Endothelial cell (in vitro differentiated cells): ENCODE measurements at regions not wholly inside any gene's neighbourhood (a gene's known extent, or its start where the extent isn't known, plus 50 kb on each side); places are given as distances from the start of the nearest gene placed in this dataset.
"Not testable (repeated sequence)": the region's sequence is repeated elsewhere in the genome, so short reads cannot be mapped to it uniquely, and the experiment has no call there.

Source experiments
- DNase-seq: peaks from one replicate; pipeline ENCODE4 v3.0.0; 2021; ENCODE audit warnings: low spot score
- H3K27ac Mint-ChIP-seq: one replicate; pipeline ENCODE4 v1.8.0; 2021; ENCODE audit warnings: mixed read lengths, inconsistent platforms; ENCODE audit not compliant: unreplicated experiment
- H3K27me3 Mint-ChIP-seq: one replicate; pipeline ENCODE4 v1.8.0; 2021; ENCODE audit warnings: mild to moderate bottlenecking, moderate library complexity, mixed read lengths, inconsistent platforms; ENCODE audit not compliant: unreplicated experiment
- H3K36me3 Mint-ChIP-seq: one replicate; pipeline ENCODE4 v1.8.0; 2021; ENCODE audit warnings: mild to moderate bottlenecking, low read depth, mixed read lengths, inconsistent platforms; ENCODE audit not compliant: unreplicated experiment
- H3K4me1 Mint-ChIP-seq: one replicate; pipeline ENCODE4 v1.8.0; 2021; ENCODE audit warnings: mild to moderate bottlenecking, mixed read lengths, inconsistent platforms; ENCODE audit not compliant: unreplicated experiment
- H3K4me3 Mint-ChIP-seq: one replicate; pipeline ENCODE4 v1.8.0; 2021; ENCODE audit warnings: mild to moderate bottlenecking, mixed read lengths, inconsistent platforms; ENCODE audit not compliant: unreplicated experiment
- H3K9me3 Mint-ChIP-seq: one replicate; pipeline ENCODE4 v1.8.0; 2021; ENCODE audit warnings: mixed read lengths, inconsistent platforms; ENCODE audit not compliant: unreplicated experiment
- TF ChIP-seq, protein P1 (sequence below): fragments of 200-600 bp; sonication (generic); IDR thresholded peaks from one replicate; pipeline ENCODE4 v1.5.0; 2021; ENCODE audit warnings: antibody characterized with exemption; ENCODE audit not compliant: unreplicated experiment

- TF ChIP-seq, protein P1, sequence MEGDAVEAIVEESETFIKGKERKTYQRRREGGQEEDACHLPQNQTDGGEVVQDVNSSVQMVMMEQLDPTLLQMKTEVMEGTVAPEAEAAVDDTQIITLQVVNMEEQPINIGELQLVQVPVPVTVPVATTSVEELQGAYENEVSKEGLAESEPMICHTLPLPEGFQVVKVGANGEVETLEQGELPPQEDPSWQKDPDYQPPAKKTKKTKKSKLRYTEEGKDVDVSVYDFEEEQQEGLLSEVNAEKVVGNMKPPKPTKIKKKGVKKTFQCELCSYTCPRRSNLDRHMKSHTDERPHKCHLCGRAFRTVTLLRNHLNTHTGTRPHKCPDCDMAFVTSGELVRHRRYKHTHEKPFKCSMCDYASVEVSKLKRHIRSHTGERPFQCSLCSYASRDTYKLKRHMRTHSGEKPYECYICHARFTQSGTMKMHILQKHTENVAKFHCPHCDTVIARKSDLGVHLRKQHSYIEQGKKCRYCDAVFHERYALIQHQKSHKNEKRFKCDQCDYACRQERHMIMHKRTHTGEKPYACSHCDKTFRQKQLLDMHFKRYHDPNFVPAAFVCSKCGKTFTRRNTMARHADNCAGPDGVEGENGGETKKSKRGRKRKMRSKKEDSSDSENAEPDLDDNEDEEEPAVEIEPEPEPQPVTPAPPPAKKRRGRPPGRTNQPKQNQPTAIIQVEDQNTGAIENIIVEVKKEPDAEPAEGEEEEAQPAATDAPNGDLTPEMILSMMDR: no peak
- no peak overlapping the region for H3K27ac Mint-ChIP-seq
- H3K27me3 Mint-ChIP-seq: peaks cover 2% of the 10 kb centered on the region
- no peaks in the 10 kb centered on the region for H3K36me3 Mint-ChIP-seq
- H3K9me3 Mint-ChIP-seq: no peaks in the 10 kb centered on the region
- H3K4me1 Mint-ChIP-seq: no peaks in the 10 kb centered on the region
- no peak for DNase-seq
- no peak overlapping the region for H3K4me3 Mint-ChIP-seq
These were observed 1872.3 kb upstream of the PCDH20 start for GRCh38 chr13:63287926-63288325.

DNA sequence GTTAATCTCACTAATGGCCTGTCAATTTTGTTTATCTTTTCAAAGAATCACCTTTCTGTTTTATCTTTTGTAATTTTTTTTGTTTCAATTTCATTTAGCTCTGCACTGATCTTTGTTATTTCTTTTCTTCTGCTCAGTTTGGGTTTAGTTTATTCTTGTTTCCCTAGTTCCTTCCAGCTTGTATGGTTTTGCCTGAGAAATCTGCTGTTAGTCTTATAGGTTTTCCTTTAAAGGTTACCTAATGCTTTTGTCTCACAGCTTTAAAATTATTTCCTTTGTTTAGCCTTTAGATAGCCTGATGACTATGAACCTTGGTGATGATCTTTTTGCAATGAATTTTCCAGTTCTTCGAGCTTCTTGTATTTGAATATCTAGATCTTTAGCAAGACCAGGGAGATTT lies 1869.8 kb upstream of the PCDH20 start:
- TF ChIP-seq, protein P1: no peak
- Mint-ChIP-seq H3K36me3 (no peaks in the 10 kb centered on the region), H3K4me3 (no peak overlapping the region)

DNA sequence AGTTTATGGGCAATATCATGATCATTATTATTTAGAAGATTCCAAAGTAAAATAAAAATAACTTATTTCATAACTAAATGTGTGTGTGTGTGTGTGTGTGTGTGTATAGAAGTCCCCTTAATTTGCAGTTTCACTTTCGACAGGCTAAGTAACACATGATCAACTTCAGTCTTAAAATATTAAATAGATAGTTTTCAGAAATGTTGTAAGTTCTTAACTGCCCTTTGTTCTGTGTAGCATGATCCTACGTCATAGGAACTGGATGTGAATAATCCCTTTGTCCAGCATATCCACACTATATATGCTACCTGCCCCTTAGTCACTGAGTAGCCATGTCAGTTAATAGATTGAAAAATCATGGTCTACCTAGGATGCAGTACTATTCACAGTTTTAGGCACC lies 1863.5 kb upstream of the PCDH20 start:
- no peak overlapping the region for H3K4me3 Mint-ChIP-seq
- no peaks in the 10 kb centered on the region for H3K36me3 Mint-ChIP-seq

More for the DNA sequence above, 1869.8 kb upstream of the PCDH20 start:
- no peaks in the 10 kb centered on the region for H3K9me3 Mint-ChIP-seq
- H3K27ac Mint-ChIP-seq: no peak overlapping the region
- DNase-seq: no peak
- H3K27me3 Mint-ChIP-seq: peaks cover 2% of the 10 kb centered on the region
- no peaks in the 10 kb centered on the region for H3K4me1 Mint-ChIP-seq

GRCh38 chr13:63274772-63275171 lies 1859.1 kb upstream of the PCDH20 start:
- TF ChIP-seq, protein P1: no peak
- H3K36me3 Mint-ChIP-seq: no peaks in the 10 kb centered on the region
- no peak overlapping the region for H3K27ac Mint-ChIP-seq
- H3K4me1 Mint-ChIP-seq: no peaks in the 10 kb centered on the region
- H3K27me3 Mint-ChIP-seq: no peaks in the 10 kb centered on the region
- no peak overlapping the region for H3K4me3 Mint-ChIP-seq
- H3K9me3 Mint-ChIP-seq: no peaks in the 10 kb centered on the region
- no peak for DNase-seq

More for the DNA sequence above, 1863.5 kb upstream of the PCDH20 start:
- H3K27ac Mint-ChIP-seq: no peak overlapping the region
- no peaks in the 10 kb centered on the region for H3K27me3 Mint-ChIP-seq
- H3K4me1 Mint-ChIP-seq: no peaks in the 10 kb centered on the region
- TF ChIP-seq, protein P1: no peak
- DNase-seq: no peak
- no peaks in the 10 kb centered on the region for H3K9me3 Mint-ChIP-seq

DNA sequence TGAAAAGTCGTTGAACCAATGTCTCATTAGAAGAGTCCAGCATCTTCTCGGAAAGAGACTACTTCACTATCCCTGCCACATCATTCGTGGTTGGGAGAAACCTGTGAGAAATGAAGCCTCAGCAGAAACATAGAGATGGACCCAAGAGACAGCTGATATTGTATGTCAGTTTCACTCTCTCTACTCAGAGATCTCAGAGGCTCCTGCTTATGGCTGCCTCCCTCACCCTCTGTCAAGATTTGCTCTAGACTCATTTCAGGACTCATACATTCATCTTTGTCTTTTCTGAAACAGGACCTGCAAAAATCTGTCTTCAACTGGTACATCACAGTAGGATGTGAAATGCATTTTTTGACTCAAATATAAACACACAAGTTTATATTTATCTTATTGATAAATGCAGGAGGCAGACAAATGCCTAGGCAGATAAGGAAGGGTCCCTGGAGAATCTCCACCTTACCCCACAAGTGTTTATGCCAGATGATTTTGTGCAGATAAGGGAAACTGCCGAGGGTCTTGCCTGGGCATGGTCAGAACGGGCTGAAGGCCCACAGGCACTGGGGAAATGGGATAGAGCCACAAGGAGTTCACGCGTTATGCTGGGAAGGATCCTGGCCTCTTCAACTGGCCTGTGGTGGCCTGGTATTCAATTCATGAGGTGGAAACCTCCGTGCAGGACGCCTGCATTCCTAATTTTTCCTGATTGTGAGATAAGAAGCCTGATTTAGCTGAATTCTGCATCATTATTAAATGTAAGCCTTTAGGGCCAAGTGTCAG lies 1834.0 kb upstream of the PCDH20 start:
- Mint-ChIP-seq H3K36me3 (no peaks in the 10 kb centered on the region), H3K4me1 (no peaks in the 10 kb centered on the region), H3K27ac (no peak overlapping the region), H3K4me3 (no peak overlapping the region), H3K9me3 (no peaks in the 10 kb centered on the region), H3K27me3 (peaks cover 2% of the 10 kb centered on the region)
- no peak for DNase-seq
- TF ChIP-seq, protein P1: no peak

DNA sequence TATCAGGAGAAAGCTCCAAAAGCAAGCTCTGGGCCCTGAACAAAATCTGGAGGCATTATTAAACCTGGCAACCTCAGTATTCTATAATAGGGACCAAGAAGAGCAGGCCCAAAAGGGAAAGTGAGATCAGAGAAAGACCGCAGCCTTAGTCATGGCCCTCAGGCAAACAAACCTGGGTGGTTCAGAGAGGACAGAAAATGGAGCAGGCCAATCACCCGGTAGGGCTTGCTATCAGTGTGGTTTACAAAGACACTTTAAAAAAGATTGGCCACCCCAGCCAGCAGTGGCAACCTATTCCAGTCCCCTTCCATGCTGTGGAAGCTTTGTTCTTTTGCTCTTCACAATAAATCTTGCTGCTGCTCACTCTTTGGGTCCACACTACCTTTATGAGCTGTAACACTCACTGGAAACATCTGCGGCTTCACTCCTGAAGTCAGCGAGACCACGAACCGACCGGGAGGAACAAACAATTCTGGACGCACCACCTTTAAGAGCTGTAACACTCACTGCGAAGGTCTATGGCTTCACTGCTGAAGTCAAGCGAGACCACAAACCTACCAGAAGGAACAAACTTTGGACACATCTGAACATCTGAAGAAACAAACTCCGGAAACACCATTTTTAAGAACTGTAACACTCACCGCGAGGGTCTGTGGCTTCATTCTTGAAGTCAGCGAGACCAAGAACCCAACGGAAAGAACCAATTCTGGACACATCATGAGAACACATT lies 1821.2 kb upstream of the PCDH20 start:
- not testable (repeated sequence) for H3K36me3 Mint-ChIP-seq, H3K4me1 Mint-ChIP-seq, H3K4me3 Mint-ChIP-seq, H3K27ac Mint-ChIP-seq, H3K9me3 Mint-ChIP-seq, DNase-seq, H3K27me3 Mint-ChIP-seq

- DNase-seq, H3K27ac Mint-ChIP-seq, H3K4me3 Mint-ChIP-seq, H3K27me3 Mint-ChIP-seq, H3K9me3 Mint-ChIP-seq, H3K36me3 Mint-ChIP-seq, H3K4me1 Mint-ChIP-seq: not testable (repeated sequence)
These were observed 1802.9 kb upstream of the PCDH20 start for GRCh38 chr13:63218596-63218995.
